ENCODE measurements at regions not wholly inside any gene's neighbourhood (a gene's known extent, or its start where the extent isn't known, plus 50 kb on each side); places are given as distances from the start of the nearest gene placed in this dataset.
A peak's percentile ranks its signal among the peaks of the same experiment; 100 is the strongest.

- H3K4me3 ChIP-seq: no peak overlapping the region
- TF ChIP-seq EP300 (IDR thresholded peaks at IDR 0.05): no peak
- TF ChIP-seq POLR2A (IDR thresholded peaks at IDR 0.05): no peak
- no peak for TF ChIP-seq CTCF (IDR thresholded peaks at IDR 0.05)
Measured at GRCh38 chr9:79461712-79462111, 110.1 kb upstream of the TLE4 start.

GRCh38 chr9:79465156-79465555, 106.6 kb upstream of the TLE4 start:
- intact Hi-C loops (cut with DNase I): no loop called here
- DNase-seq: no peak
- Histone ChIP-seq H3K4me3 (no peak overlapping the region), H3K27me3 (no peaks in the 10 kb centered on the region), H3K9me3 (no peaks in the 10 kb centered on the region), H3K4me1 (ENCODE audit: insufficient read depth) (no peaks in the 10 kb centered on the region), H3K36me3 (no peaks in the 10 kb centered on the region), H3K27ac (no peak overlapping the region)
- TF ChIP-seq POLR2A (IDR thresholded peaks at IDR 0.05) (no peak), EP300 (IDR thresholded peaks at IDR 0.05) (no peak), CTCF (IDR thresholded peaks at IDR 0.05) (no peak)

More at GRCh38 chr9:79461712-79462111, 110.1 kb upstream of the TLE4 start:
- no peak overlapping the region for H3K27ac ChIP-seq
- 9 to 16% (median 13%) methylated on average over 3 of the region's 3 CpGs for WGBS, 3 donors
- H3K36me3 ChIP-seq: no peaks in the 10 kb centered on the region
- no peaks in the 10 kb centered on the region for H3K4me1 ChIP-seq (ENCODE audit: insufficient read depth)
- no peak for DNase-seq
- H3K9me3 ChIP-seq: no peaks in the 10 kb centered on the region
- no peaks in the 10 kb centered on the region for H3K27me3 ChIP-seq
- intact Hi-C loops (cut with DNase I): no loop called here

- DNase-seq: no peak
- H3K4me1 ChIP-seq (ENCODE audit: insufficient read depth): peaks cover 2% of the 10 kb centered on the region
- no peak overlapping the region for H3K4me3 ChIP-seq
- no peak overlapping the region for H3K27ac ChIP-seq
- H3K27me3 ChIP-seq: no peaks in the 10 kb centered on the region
- WGBS, 3 donors: 77 to 81% (median 81%) methylated on average over 2 of the region's 2 CpGs
- TF ChIP-seq EP300 (IDR thresholded peaks at IDR 0.05): no peak
- no peak for TF ChIP-seq CTCF (IDR thresholded peaks at IDR 0.05)
- TF ChIP-seq POLR2A (IDR thresholded peaks at IDR 0.05): no peak
- H3K36me3 ChIP-seq: no peaks in the 10 kb centered on the region
- no peaks in the 10 kb centered on the region for H3K9me3 ChIP-seq
- intact Hi-C loops (cut with DNase I): no loop called here
Measured at GRCh38 chr9:79469164-79469563, 102.6 kb upstream of the TLE4 start.

GRCh38 chr9:79470954-79471353, 100.8 kb upstream of the TLE4 start:
- WGBS, 3 donors: 93 to 95% (median 93%) methylated on average over 2 of the region's 2 CpGs
- Histone ChIP-seq H3K4me3 (no peak overlapping the region), H3K27me3 (no peaks in the 10 kb centered on the region), H3K27ac (no peak overlapping the region), H3K4me1 (ENCODE audit: insufficient read depth) (peaks cover 2% of the 10 kb centered on the region), H3K36me3 (no peaks in the 10 kb centered on the region), H3K9me3 (no peaks in the 10 kb centered on the region)
- DNase-seq: no peak
- no peak for TF ChIP-seq POLR2A (IDR thresholded peaks at IDR 0.05)
- intact Hi-C loops (cut with DNase I): no loop called here

GRCh38 chr9:79471580-79472543, 99.9 kb upstream of the TLE4 start:
- H3K4me3 ChIP-seq: no peak overlapping the region
- DNase-seq: peak; percentile 72 to 89 (median 74)
- H3K9me3 ChIP-seq: no peaks in the 10 kb centered on the region
- H3K36me3 ChIP-seq: no peaks in the 10 kb centered on the region
- TF ChIP-seq POLR2A (IDR thresholded peaks at IDR 0.05) (no peak), CTCF (IDR thresholded peaks at IDR 0.05) (peak in 1 of 3 donors; percentile 31)
- H3K27me3 ChIP-seq: no peaks in the 10 kb centered on the region
- intact Hi-C loops (cut with DNase I): no loop called here
- peaks cover 2% of the 10 kb centered on the region for H3K4me1 ChIP-seq (ENCODE audit: insufficient read depth)
- no peak overlapping the region for H3K27ac ChIP-seq
- WGBS, 3 donors: 91 to 97% (median 93%) methylated on average over 2 of the region's 2 CpGs

Measured in ovary (tissue), 7 donors.